Fibroblast of the aortic adventitia (primary cell): ENCODE measurements at regions not wholly inside any gene's neighbourhood (a gene's known extent, or its start where the extent isn't known, plus 50 kb on each side); places are given as distances from the start of the nearest gene placed in this dataset.

Experiments used
- DNase-seq: peaks from one replicate; pipeline ENCODE4 v3.0.0-alpha.2; 2010; ENCODE audit warnings: low read depth
- H3K4me3 ChIP-seq: 2 replicates; pipeline ENCODE4 v1.5.1; 2011; ENCODE audit warnings: low read depth, mild to moderate bottlenecking, control low read depth, low read length, moderate library complexity
- TF ChIP-seq, protein P1 (sequence below): IDR thresholded peaks from 2 replicates; pipeline ENCODE4 v1.5.1; 2011; ENCODE audit warnings: mild to moderate bottlenecking, low read length, control low read depth, inconsistent platforms; ENCODE audit not compliant: insufficient read depth

DNA sequence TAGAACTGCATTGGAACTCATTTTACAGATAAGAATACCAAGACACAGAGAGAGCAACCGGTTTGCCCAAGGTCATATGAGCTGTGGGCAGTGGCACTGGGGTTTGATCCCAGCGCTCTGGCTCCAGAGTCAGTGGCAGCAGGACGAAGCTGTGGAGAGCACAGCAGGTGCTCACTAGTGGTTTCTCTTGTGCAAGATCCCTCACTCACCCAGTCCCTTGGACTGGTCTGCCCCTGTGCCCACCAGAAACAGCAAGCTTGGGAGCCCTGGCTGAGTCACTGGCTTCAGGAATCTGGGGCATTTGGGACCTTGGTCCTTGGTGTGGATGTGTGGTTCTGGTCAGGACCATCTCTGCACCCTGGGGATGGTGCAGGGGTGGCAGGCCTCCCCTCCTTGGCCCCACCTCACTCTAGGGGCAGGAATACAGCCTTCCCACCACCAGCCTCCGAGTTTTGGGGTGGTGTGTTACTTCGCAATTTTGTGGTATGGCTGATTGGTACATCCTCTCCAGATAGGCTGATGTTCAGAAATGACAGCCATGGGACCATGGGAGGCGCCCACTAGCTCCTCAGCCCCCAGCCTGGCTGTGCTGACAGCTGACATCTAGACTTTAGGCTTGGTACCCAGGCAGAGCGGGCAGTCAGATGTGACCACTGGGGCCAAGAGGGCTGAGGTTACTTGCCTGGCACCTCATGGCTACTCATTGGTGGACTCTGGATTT, 104.6 kb downstream of the LSM3 start:
- H3K4me3 ChIP-seq, result no peak overlapping the region
- TF ChIP-seq, protein P1, sequence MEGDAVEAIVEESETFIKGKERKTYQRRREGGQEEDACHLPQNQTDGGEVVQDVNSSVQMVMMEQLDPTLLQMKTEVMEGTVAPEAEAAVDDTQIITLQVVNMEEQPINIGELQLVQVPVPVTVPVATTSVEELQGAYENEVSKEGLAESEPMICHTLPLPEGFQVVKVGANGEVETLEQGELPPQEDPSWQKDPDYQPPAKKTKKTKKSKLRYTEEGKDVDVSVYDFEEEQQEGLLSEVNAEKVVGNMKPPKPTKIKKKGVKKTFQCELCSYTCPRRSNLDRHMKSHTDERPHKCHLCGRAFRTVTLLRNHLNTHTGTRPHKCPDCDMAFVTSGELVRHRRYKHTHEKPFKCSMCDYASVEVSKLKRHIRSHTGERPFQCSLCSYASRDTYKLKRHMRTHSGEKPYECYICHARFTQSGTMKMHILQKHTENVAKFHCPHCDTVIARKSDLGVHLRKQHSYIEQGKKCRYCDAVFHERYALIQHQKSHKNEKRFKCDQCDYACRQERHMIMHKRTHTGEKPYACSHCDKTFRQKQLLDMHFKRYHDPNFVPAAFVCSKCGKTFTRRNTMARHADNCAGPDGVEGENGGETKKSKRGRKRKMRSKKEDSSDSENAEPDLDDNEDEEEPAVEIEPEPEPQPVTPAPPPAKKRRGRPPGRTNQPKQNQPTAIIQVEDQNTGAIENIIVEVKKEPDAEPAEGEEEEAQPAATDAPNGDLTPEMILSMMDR, result no peak
- DNase-seq, result no peak

GRCh38 chr3:14283813-14284438, 105.3 kb downstream of the LSM3 start:
- TF ChIP-seq, protein P1, result no peak
- H3K4me3 ChIP-seq, result no peak overlapping the region
- DNase-seq, result no peak

DNA sequence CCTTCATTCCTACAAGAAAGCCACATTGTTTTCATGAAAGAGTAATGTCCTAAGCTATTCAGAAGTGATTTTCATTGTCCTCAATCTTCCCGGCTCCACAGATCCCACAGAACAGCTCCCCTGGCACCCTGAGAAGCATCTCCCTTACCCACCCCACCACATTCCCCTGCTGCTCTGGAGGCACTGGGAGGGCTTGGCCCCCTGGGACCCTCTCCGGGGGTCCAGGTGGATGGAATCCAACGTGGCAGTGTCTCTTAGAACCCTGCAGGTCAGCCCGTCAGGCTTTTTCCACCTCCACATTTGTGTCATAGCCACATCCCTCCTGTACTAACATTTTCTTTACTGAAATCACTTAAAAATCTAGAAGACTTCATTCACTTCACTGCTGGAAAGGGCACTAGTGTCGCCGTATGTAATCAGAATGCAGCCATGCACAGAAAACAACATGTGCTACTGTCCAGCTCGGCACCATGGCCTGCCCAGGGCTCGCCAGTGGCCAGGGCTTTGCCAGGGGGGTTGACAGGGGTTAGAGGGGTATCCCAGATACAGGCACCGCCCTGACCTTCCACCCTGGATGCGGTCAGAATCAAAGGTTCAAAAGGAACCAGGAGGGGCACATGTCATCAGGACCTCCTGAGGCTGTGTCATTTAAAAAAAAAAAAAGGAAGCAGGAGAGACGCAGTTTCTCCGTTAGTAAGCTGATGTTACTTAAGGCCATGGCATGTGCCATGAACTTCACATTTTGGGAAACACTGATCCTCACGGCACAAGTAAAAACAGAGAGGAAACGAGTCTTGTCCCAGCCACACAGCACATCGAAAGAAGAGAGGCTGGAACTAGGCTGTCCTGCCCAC, 106.3 kb downstream of the LSM3 start:
- TF ChIP-seq, protein P1, result no peak
- DNase-seq, result no peak
- H3K4me3 ChIP-seq, result no peak overlapping the region

- DNase-seq, result no peak
- TF ChIP-seq, protein P1, result no peak
- H3K4me3 ChIP-seq, result no peak overlapping the region
These were observed 106.9 kb downstream of the LSM3 start for GRCh38 chr3:14285548-14285925.

GRCh38 chr3:14286887-14287500, 108.4 kb downstream of the LSM3 start:
- no peak overlapping the region for H3K4me3 ChIP-seq
- no peak for DNase-seq
- TF ChIP-seq, protein P1, result no peak

GRCh38 chr3:14288177-14288788, 109.7 kb downstream of the LSM3 start:
- DNase-seq, result no peak
- TF ChIP-seq, protein P1, result no peak
- no peak overlapping the region for H3K4me3 ChIP-seq
